ENCODE measurements at regions not wholly inside any gene's neighbourhood (a gene's known extent, or its start where the extent isn't known, plus 50 kb on each side); places are given as distances from the start of the nearest gene placed in this dataset.

DNA sequence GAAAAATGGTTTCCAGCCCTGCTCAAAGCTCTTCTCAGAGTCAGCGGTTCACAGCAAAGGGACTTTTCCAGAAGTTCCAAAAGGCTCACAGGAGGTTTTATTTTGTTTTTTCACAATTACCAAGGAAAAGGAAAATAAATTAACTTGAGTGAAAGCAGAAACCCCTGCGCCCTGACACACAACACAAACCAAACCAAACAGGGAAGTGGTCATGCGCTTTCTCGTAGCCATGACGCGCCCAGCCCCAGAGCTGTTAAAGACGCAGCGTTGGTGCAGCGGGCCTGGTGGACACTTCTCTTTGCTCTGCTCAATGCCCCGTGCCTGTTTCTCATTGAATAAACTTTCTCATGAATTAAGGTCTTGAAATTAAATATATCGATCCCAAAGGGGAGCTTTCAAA lies 134.4 kb upstream of the LYZL2 start:
- H3K36me3 ChIP-seq: no peaks in the 10 kb centered on the region
- H3K4me1 ChIP-seq: no peaks in the 10 kb centered on the region
- DNase-seq (ENCODE audit: low spot score): no peak
- H3K27ac ChIP-seq: no peak overlapping the region
- H3K9me3 ChIP-seq: no peaks in the 10 kb centered on the region
- TF ChIP-seq, protein P1, sequence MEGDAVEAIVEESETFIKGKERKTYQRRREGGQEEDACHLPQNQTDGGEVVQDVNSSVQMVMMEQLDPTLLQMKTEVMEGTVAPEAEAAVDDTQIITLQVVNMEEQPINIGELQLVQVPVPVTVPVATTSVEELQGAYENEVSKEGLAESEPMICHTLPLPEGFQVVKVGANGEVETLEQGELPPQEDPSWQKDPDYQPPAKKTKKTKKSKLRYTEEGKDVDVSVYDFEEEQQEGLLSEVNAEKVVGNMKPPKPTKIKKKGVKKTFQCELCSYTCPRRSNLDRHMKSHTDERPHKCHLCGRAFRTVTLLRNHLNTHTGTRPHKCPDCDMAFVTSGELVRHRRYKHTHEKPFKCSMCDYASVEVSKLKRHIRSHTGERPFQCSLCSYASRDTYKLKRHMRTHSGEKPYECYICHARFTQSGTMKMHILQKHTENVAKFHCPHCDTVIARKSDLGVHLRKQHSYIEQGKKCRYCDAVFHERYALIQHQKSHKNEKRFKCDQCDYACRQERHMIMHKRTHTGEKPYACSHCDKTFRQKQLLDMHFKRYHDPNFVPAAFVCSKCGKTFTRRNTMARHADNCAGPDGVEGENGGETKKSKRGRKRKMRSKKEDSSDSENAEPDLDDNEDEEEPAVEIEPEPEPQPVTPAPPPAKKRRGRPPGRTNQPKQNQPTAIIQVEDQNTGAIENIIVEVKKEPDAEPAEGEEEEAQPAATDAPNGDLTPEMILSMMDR (IDR thresholded peaks at IDR 0.05): no peak
- H3K27me3 ChIP-seq: no peaks in the 10 kb centered on the region
- no peak overlapping the region for H3K4me3 ChIP-seq

DNA sequence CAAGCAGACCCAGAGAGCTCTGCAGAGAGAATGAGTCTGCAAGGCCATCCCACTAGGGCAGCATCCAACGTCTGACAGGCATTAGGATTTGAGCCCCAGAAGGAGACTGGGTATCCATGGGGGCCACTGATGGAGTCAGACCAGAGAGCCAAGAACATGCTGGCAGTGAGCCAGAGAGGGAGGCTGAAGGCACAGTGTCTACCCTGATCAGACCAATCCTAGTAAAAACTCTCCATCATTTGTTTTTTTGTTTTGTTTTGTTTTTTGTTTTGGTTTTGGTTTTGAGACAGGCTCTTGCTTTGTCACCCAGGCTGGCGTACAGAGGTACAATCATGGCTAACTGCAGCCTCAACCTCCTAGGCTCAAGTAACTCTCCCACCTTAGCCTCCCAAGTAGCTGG lies 133.1 kb upstream of the LYZL2 start:
- H3K36me3 ChIP-seq: no peaks in the 10 kb centered on the region
- H3K9me3 ChIP-seq: no peaks in the 10 kb centered on the region
- H3K27ac ChIP-seq: no peak overlapping the region
- no peaks in the 10 kb centered on the region for H3K27me3 ChIP-seq
- no peak overlapping the region for H3K4me3 ChIP-seq
- no peaks in the 10 kb centered on the region for H3K4me1 ChIP-seq
- DNase-seq (ENCODE audit: low spot score): no peak
- TF ChIP-seq, protein P1 (IDR thresholded peaks at IDR 0.05): no peak

DNA sequence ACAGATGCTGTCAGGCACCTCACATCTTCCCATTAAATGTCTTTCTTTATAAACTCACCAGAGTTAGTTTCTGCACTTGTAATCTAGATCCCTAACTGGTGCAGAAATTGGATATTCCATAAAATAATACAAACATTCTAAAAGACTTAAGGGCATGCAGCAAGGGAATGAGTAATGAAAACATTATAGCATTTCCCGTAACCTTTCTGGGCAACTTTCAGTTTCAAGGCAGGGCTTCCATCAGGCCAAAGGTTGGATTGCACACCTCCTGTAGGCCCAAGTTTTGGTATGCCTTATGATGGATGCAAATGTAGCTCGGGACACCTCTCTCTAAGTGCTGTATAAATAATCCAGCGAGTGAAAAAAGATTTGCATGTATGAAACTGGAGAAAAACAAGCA lies 129.9 kb upstream of the LYZL2 start:
- Histone ChIP-seq H3K36me3 (no peaks in the 10 kb centered on the region), H3K27me3 (no peaks in the 10 kb centered on the region), H3K9me3 (no peaks in the 10 kb centered on the region), H3K4me1 (no peaks in the 10 kb centered on the region), H3K4me3 (no peak overlapping the region), H3K27ac (no peak overlapping the region)
- TF ChIP-seq, protein P1 (IDR thresholded peaks at IDR 0.05): no peak
- no peak for DNase-seq (ENCODE audit: low spot score)

DNA sequence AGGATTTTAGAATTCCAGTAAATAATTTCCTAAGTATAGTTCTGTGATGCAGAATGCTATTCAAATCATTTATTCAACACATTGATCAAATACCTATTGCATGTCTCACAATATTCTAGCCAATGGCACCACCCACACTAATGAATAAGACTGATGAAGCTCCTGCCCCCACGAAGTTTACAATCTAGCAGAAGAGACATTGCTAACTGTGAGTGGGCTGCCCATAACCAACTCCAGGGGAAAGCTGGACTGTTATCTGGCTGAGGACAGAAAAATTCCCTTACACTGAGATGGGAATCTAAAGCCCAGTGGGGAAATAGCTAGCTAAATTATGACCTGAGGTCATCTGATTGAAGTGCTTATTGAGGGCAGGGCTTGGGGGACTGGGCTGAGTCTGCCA lies 128.8 kb upstream of the LYZL2 start:
- Histone ChIP-seq H3K4me3 (no peak overlapping the region), H3K9me3 (no peaks in the 10 kb centered on the region), H3K36me3 (no peaks in the 10 kb centered on the region), H3K4me1 (no peaks in the 10 kb centered on the region), H3K27ac (no peak overlapping the region), H3K27me3 (no peaks in the 10 kb centered on the region)
- DNase-seq (ENCODE audit: low spot score): no peak
- TF ChIP-seq, protein P1 (IDR thresholded peaks at IDR 0.05): no peak

DNA sequence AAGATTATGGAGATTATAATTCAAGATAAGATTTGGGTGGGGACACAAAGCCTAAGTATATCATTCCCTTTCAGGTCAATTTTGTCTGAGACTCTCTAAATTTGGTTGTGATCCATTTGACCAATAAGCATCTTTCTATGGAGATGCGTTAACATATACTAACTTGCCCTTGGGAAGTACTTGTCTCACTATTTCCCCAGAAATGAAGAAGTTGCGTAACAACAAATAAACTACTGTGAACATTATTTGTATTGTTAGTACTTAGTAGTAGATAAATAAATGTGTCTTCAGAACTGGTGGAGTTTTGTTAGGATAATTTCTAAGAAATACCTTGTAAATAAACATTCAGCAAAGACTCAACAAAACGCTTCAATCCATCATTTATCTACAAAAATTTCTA lies 127.3 kb upstream of the LYZL2 start:
- peaks cover 0 to 12% of the 10 kb centered on the region in 2 donors for H3K4me1 ChIP-seq
- TF ChIP-seq, protein P1 (IDR thresholded peaks at IDR 0.05): no peak

DNA sequence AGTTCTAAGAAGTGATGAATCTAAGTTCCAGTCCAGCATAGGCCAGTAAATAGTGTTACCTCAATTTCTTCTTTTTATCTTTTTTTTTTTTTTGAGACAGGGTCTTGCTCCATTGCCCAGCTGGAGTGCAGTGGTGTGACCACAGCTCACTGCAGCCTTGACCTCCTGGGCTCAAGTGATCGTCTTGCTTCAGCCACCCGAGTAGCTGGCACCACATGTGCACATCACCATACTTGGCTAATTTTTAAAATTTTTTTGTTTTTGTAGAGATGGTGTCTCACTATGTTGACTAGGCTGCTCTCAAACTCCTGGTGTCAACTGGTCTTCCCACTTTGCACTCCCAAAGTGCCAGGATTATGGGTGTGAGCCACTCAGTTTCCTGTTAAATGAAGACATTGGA lies 126.6 kb upstream of the LYZL2 start:
- H3K27ac ChIP-seq: no peak overlapping the region

More for the DNA sequence above, 127.3 kb upstream of the LYZL2 start:
- Histone ChIP-seq H3K27me3 (no peaks in the 10 kb centered on the region), H3K9me3 (no peaks in the 10 kb centered on the region), H3K27ac (no peak overlapping the region), H3K4me3 (no peak overlapping the region), H3K36me3 (no peaks in the 10 kb centered on the region)
- no peak for DNase-seq (ENCODE audit: low spot score)

More for the DNA sequence above, 126.6 kb upstream of the LYZL2 start:
- H3K4me1 ChIP-seq: peaks cover 0 to 20% of the 10 kb centered on the region in 2 donors
- H3K4me3 ChIP-seq: no peak overlapping the region
- H3K9me3 ChIP-seq: no peaks in the 10 kb centered on the region
- no peak for DNase-seq (ENCODE audit: low spot score)
- no peaks in the 10 kb centered on the region for H3K27me3 ChIP-seq
- no peaks in the 10 kb centered on the region for H3K36me3 ChIP-seq
- TF ChIP-seq, protein P1 (IDR thresholded peaks at IDR 0.05): no peak

Data from right atrium auricular region (tissue), 2 donors.